Fibroblast of the aortic adventitia (primary cell): ENCODE measurements at regions not wholly inside any gene's neighbourhood (a gene's known extent, or its start where the extent isn't known, plus 50 kb on each side); places are given as distances from the start of the nearest gene placed in this dataset.

Experiments used
- DNase-seq: peaks from one replicate; pipeline ENCODE4 v3.0.0-alpha.2; 2010; ENCODE audit warnings: low read depth
- H3K4me3 ChIP-seq: 2 replicates; pipeline ENCODE4 v1.5.1; 2011; ENCODE audit warnings: low read depth, mild to moderate bottlenecking, control low read depth, low read length, moderate library complexity
- TF ChIP-seq, protein P1 (sequence below): IDR thresholded peaks from 2 replicates; pipeline ENCODE4 v1.5.1; 2011; ENCODE audit warnings: mild to moderate bottlenecking, low read length, control low read depth, inconsistent platforms; ENCODE audit not compliant: insufficient read depth

DNA sequence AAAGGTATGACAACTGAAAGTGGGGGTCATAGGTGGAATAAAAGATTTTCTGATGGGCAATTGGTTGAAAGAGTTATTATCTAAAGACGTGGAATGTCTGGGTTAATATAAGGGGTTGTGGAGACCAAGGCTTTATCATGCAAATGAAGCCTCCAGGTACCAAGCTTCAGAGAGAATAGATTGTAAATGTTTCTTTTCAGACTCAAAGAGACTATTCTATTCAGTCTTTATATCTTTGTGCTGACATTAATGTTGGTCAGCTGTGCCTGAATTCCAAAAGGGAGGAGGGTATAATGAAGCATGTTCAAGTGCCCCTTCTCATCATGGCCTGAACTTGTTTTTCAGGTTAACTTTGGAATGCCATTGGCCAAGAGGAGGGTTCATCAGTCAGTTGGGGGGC lies 145.3 kb downstream of the SETD4 start:
- TF ChIP-seq, protein P1, sequence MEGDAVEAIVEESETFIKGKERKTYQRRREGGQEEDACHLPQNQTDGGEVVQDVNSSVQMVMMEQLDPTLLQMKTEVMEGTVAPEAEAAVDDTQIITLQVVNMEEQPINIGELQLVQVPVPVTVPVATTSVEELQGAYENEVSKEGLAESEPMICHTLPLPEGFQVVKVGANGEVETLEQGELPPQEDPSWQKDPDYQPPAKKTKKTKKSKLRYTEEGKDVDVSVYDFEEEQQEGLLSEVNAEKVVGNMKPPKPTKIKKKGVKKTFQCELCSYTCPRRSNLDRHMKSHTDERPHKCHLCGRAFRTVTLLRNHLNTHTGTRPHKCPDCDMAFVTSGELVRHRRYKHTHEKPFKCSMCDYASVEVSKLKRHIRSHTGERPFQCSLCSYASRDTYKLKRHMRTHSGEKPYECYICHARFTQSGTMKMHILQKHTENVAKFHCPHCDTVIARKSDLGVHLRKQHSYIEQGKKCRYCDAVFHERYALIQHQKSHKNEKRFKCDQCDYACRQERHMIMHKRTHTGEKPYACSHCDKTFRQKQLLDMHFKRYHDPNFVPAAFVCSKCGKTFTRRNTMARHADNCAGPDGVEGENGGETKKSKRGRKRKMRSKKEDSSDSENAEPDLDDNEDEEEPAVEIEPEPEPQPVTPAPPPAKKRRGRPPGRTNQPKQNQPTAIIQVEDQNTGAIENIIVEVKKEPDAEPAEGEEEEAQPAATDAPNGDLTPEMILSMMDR, result no peak
- DNase-seq, result no peak

DNA sequence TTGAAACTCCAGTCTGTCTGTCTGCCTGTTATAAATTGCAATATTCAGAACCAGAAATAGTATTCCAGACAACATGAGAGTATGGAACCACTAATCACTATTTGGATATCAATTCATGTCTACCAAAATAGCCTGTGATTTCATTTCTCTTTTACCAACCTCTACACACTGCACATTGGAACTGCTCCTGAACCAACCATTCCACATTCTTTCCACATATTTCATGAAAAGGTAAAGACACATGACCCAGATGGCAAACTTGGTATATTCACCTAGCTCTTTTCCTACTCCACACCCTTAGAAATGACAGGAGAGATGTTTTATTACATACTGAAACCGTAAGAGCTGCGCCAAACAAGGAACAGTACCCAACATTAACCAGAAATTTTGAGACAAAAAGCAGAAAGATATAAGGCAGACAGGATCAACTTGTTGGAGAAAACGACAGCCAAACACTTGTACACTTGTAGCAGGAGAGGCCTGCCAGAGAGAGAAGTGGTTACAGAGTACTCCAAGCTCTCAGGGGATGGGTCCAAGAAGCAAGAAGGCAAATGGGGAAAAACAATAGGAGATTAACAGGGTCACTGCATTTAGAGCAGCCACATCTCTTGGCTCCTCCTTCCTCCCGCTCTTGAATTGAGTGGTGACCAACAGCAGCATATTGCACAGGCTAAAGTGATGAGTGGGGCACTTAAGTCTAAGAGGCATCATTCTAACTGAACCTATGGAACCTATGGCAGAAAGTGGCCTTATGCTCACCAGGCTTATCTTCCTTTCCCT lies 148.7 kb downstream of the SETD4 start:
- TF ChIP-seq, protein P1, result no peak
- H3K4me3 ChIP-seq, result no peak overlapping the region
- DNase-seq, result no peak

More for the DNA sequence above, 145.3 kb downstream of the SETD4 start:
- H3K4me3 ChIP-seq, result no peak overlapping the region

DNA sequence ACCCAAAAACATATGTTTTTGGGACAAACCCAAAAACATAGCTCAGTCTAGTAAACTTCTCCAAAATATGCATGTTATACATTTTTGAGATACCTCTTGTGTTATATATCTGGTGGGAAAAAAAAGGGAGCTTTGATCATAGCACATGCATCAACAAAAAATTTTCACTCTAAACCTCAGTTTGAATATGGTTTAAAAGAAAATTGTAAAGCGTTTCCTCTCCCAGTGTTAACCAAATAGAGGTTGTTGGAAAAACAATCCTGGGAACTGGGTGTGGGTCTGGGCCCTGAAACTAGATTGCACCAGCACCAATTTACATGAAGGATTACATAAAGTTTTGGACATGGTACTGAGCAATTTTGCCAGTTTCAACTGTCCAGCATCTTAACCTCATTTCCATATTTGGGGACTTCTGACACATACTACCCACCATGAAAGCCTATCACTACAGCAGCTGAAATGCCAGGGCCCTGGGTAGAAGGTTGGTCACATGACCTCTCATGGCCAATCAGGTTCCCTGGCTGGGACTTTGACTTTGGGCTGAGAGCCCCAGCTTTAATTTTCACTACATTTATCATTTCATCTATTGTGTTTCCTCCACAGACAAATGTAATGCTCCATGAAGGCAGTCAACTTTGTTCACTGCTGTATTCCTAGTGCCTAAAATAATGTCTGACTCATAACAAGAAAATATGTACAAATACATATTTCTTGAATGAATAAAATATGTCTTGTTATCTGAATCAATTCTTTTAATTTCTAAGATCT lies 150.7 kb downstream of the SETD4 start:
- no peak overlapping the region for H3K4me3 ChIP-seq
- peak; percentile 47 for DNase-seq
- TF ChIP-seq, protein P1, result no peak

DNA sequence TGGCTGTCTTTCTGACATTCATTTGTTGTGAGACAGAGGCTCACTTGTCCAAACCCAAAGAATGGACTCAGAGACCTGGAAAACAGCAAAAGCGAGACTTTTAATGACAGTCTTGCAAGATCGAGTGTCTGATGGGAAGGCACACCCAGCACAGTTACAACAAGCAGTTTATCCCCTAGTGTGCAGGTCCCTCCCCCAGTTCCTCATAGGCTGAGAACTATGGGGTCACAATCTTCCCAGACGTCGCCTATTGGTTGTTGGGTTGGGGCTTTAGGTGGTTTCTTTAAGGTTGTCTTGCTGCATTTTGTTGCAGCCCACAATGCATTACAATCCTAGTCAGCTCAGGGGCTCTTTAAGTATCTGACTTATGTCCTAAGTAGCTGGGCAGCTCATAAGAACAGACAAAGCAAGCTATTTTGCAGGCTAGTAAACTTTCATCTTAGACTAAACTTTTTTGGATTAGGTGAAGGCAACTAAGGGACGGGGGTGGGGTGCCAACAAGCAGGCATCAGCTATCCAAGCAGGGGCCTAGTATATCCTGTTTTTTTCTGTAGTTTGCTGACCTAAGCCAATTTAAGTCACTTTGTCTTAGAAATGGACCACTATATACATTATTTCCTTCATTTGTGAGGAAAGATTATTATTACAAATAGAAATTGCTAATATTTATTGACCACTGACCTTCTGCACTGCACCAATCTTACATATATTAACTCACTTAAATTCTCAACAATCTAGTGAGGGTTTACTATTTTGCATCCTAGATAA lies 151.8 kb downstream of the SETD4 start:
- DNase-seq, result no peak
- TF ChIP-seq, protein P1, result no peak
- H3K4me3 ChIP-seq, result no peak overlapping the region

DNA sequence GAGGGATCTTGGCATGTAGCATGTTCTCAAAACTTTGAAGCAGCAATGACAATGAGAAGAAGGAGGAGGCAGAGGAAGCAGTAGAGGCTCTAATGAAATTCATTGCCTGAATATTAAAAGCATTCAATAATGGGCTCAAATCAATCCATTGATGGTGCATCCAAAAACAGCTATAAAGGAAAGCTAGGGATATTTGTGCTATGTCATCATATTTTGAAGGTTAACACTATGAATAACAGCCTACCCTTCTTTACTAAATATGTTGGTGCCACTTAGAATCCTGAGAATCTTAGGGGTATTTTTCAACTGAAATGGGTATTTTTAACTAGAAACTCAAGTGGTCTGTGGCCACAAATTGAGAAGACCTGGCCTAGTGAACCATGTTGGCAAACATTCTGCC lies 153.7 kb downstream of the SETD4 start:
- no peak overlapping the region for H3K4me3 ChIP-seq
- TF ChIP-seq, protein P1, result no peak
- DNase-seq, result no peak

DNA sequence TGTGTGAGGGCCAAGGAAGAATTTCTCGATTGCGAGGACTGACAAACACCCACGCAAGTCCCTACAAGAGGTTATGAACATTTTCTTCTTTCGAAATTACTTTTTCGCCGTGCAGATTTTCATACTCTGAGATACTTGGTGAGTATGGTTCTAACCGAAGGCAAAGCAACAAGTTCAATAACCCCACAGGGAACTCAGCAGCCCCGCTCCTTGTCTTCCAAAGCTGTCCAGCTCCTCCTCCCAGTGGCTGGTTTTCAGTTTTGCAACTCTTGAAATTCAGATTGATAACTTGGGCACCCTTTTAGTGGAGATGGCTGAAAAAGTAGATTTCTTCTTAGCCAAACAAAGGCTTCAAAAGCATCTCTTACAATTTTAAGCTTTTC lies 154.4 kb downstream of the SETD4 start:
- TF ChIP-seq, protein P1, result no peak
- H3K4me3 ChIP-seq, result no peak overlapping the region
- DNase-seq, result peak; percentile 20
